Keratinocyte (primary cell): ENCODE measurements at regions not wholly inside any gene's neighbourhood (a gene's known extent, or its start where the extent isn't known, plus 50 kb on each side); places are given as distances from the start of the nearest gene placed in this dataset.

ENCODE experiments used
- CTCF ChIP-seq, 3 experiments: IDR thresholded peaks in 1 of 3; conservative IDR thresholded peaks in 1 of 3; optimal IDR thresholded peaks in 1 of 3; 2 replicates in 2 of 3; 3 replicates in 1 of 3; pipeline versions ENCODE3 to v1.5.1; 2011; ENCODE audit warnings: low read length in 3 of 3, mild to moderate bottlenecking in 3 of 3, moderate library complexity in 2 of 3, control low read depth in 1 of 3, inconsistent platforms in 1 of 3; ENCODE audit not compliant: insufficient read depth in 2 of 3; ENCODE audit errors: extremely low read depth in 1 of 3
- EZH2 ChIP-seq: IDR thresholded peaks from one replicate; pipeline ENCODE4 v1.6.1; 2012; ENCODE audit warnings: inconsistent platforms, mild to moderate bottlenecking, low read length, moderate library complexity

DNA sequence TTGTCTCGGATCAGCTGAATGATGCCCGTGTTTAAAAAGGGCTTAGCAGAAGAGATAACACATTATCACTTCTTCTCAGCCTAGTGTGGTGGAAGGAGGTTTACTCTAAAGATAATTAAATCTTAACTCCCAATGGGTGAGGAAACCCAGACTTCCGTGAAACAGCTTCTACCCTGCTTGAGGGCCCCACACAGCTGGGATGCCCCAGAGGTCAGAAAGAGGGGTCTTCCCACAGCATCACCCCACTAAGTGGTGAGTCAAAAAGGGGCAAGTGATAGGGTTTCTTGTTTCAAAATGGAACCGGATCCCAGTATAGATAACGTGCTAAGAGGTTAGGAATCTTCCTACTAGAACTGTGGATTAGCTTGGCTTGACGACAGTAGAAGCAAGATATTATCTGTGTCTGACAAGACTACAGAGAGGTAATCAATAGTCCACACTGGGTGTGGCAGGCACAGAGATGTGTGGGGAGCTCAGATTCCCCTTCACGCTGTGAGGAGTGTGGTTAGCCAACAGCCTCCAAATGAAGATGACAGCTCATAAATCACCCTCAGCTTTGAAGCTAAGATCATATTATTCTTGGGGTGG lies 129.6 kb upstream of the COPS8 start:
- TF ChIP-seq CTCF (optimal IDR thresholded peaks at IDR 0.05 in 1 of 3, IDR thresholded peaks at IDR 0.05 in 1 of 3, conservative IDR thresholded peaks at IDR 0.05 in 1 of 3; ENCODE audit: extremely low read depth in 1 of 3, insufficient read depth in 2 of 3, low read length in 3 of 3) = no peak
- TF ChIP-seq EZH2 = no peak
